Hypothalamus (tissue), 51 donors: ENCODE measurements at regions not wholly inside any gene's neighbourhood (a gene's known extent, or its start where the extent isn't known, plus 50 kb on each side); places are given as distances from the start of the nearest gene placed in this dataset.
"Not testable (repeated sequence)": the region's sequence is repeated elsewhere in the genome, so short reads cannot be mapped to it uniquely, and the experiment has no call there.

ENCODE experiments used
- DNase-seq, 51 donors: peaks; one replicate each; lab custom pipeline; 2025; lab: John Stamatoyannopoulos, UW

GRCh38 chr1:157460381-157460780 is 91.9 kb downstream of the FCRL5 start:
- DNase-seq, result no peak

GRCh38 chr1:157457279-157457678 is 95.0 kb downstream of the FCRL5 start:
- no peak for DNase-seq

- no peak for DNase-seq
Measured at GRCh38 chr1:157455318-157455717, 97.0 kb downstream of the FCRL5 start.

- DNase-seq, result no peak
Measured at GRCh38 chr1:157450106-157450505, 102.2 kb downstream of the FCRL5 start.

- DNase-seq, result no peak
Measured at GRCh38 chr1:157448636-157449035, 103.7 kb downstream of the FCRL5 start.

- DNase-seq, result not testable (repeated sequence)
Measured at GRCh38 chr1:157446356-157446755, 106.0 kb downstream of the FCRL5 start.

- not testable (repeated sequence) for DNase-seq
Measured at GRCh38 chr1:157445616-157446140, 106.6 kb downstream of the FCRL5 start.

- DNase-seq, result no peak
Measured at GRCh38 chr1:157442065-157442464, 110.2 kb downstream of the FCRL5 start.

GRCh38 chr1:157439302-157439954 is 112.9 kb downstream of the FCRL5 start:
- DNase-seq, result no peak

- no peak for DNase-seq
Measured at GRCh38 chr1:157438613-157439012, 113.7 kb downstream of the FCRL5 start.

- DNase-seq, result no peak
Measured at GRCh38 chr1:157438146-157438545, 114.2 kb downstream of the FCRL5 start.

GRCh38 chr1:157437296-157437695 is 115.0 kb downstream of the FCRL5 start:
- no peak for DNase-seq

GRCh38 chr1:157431751-157432150 is 120.6 kb downstream of the FCRL5 start:
- no peak for DNase-seq

GRCh38 chr1:157429601-157430240 is 122.6 kb downstream of the FCRL5 start:
- no peak for DNase-seq

GRCh38 chr1:157423764-157424163 is 128.6 kb downstream of the FCRL5 start:
- not testable (repeated sequence) for DNase-seq

GRCh38 chr1:157419845-157420542 is 132.3 kb downstream of the FCRL5 start:
- no peak for DNase-seq

- DNase-seq, result no peak
Measured at GRCh38 chr1:157418659-157419058, 133.7 kb downstream of the FCRL5 start.

GRCh38 chr1:157418231-157418630 is 134.1 kb downstream of the FCRL5 start:
- DNase-seq, result no peak

- DNase-seq, result no peak
Measured at GRCh38 chr1:157415661-157416060, 136.7 kb downstream of the FCRL5 start.

- DNase-seq, result no peak
Measured at GRCh38 chr1:157412308-157412707, 140.0 kb downstream of the FCRL5 start.

GRCh38 chr1:157411769-157412168 is 140.5 kb downstream of the FCRL5 start:
- no peak for DNase-seq

GRCh38 chr1:157411064-157411463 is 141.3 kb downstream of the FCRL5 start:
- DNase-seq, result no peak
